ENCODE measurements at regions not wholly inside any gene's neighbourhood (a gene's known extent, or its start where the extent isn't known, plus 50 kb on each side); places are given as distances from the start of the nearest gene placed in this dataset.
"Not testable (repeated sequence)": the region's sequence is repeated elsewhere in the genome, so short reads cannot be mapped to it uniquely, and the experiment has no call there.

DNA sequence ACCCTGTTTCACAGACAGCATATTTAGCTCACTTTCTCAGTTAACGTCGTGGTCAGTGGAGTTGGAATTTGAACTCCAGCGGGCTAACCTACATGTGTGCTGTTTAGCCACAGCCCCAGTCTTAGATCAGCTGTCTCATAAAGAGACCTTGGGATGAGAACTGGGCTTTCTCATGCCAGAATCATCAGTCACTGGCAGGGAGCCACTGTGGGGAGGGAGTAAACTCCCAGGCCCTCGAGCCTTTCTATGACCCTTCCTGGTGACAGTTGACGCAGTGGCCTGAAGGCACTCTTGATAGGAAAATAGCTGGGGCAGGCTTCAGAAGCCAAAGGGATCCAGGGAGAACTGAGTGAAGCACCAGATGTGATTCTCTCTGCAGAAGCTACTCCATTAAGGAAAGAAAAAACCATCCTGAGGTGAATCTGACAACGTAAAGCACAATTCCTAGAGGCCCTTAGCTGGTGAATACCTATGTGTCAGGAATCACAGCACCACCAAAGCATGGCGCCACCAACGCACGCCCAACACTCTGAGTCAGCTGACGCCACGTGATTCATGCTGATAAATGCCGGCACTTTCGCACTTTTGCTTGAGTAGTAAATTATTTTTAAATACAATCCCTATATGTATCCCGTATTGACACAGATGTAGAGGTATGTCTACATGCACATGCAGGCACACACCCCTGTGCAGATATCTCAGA is 279.6 kb upstream of the TMEM132C start:
- DNase-seq (ENCODE audit: low read depth in 2 of 2, low spot score in 1 of 2): no peak

DNA sequence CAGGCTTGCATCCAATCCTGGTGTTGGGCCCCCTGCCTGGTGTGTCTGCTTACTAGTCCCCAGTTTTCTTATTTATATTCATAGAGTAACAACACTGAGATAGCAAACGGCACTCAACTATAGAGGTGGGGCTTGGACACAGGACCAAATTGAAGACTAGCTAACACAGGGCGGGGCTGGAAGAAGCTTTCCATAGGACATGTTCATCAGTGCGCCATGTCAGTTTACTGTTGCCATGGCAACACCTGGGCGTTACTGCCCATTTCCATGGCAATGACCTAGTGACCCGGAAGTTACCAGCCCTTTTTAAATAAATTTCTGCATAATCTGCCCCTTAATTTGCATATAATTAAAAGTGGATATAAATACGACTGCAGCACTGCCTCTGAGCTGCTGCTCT is 275.5 kb upstream of the TMEM132C start:
- DNase-seq (ENCODE audit: low read depth in 2 of 2, low spot score in 1 of 2): no peak

DNA sequence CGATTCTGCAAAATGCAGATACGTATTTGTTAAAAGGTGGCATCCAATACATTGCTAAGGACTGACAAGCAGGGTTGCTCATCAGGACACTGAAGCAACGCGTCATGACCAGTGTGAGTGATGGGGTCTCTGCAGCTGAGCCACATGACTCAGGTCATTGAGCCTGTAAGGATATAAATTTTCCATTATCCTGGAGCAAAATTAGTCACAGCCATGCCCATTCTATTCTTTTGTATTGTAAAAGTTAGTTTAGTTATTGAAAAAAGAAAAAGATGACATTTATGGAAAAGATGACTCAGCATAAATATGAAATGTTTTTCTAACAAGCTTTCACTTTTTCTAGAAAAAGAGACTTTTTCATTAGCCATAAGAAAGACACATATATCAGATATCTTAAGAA is 268.0 kb upstream of the TMEM132C start:
- no peak for DNase-seq (ENCODE audit: low read depth in 2 of 2, low spot score in 1 of 2)

DNA sequence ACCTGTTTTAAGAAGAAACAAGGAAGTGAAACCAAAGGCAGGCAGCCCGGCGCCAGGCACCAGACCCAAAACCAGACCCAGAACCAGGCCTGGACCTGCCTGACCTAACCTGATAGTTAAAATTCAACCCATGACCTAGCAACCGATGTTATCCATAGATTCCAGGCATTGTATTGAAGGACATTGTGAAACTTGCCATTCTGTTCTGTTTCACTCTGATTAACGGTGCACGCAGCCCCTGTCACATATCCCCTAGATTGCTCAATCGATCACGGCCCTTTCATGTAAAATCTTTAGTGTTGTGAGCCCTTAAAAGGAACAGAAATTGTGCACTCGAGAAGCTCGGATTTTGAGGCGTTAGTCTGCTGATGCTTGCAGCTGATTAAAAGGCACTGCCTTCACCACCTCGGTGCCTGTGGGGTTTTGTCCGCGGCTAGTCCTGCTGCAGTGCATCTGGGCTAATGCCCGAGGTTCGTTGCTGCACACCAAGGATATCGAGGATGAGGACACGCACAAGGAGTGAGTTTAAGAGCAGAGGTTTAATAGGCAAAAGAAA is 262.5 kb upstream of the TMEM132C start:
- DNase-seq (ENCODE audit: low read depth in 2 of 2, low spot score in 1 of 2): no peak

DNA sequence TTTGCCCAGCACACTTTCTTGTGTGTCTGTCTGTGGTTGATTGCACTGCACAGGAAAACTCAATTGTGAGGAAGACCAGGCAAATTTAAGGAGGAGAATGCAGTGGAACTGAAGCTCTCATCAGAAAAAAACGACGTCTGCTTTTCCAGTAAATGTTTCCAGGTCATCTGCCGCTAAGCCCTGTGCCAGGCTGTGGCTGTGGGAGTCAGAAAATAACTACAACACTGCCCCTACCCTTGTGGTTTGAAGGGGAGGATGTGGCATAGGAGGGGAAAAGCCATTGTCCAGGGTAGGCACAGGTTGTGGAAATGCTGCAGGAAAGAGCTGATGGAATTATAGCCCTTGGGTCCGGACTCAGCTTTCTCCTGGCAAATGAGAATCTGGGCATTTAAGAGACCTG is 259.7 kb upstream of the TMEM132C start:
- DNase-seq (ENCODE audit: low read depth in 2 of 2, low spot score in 1 of 2): no peak

DNA sequence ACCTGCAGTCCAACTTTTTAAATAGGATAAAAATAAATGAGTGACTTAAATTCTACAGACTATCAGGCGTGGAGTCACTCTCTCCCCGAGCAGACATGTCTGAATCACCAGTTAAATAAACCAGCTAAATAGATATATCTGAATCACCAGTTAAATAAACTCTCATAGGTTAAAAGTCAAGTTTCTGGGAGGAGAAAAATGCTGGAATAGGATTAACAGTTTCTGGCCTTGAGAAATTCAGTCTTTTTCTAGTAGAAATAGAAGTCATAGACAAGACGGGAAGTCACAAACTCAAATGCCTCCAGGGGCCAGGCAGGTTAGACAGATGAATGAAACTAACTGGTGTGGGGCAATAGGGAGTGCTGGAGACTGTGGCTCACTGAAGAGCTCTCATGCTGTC is 258.6 kb upstream of the TMEM132C start:
- no peak for DNase-seq (ENCODE audit: low read depth in 2 of 2, low spot score in 1 of 2)

DNA sequence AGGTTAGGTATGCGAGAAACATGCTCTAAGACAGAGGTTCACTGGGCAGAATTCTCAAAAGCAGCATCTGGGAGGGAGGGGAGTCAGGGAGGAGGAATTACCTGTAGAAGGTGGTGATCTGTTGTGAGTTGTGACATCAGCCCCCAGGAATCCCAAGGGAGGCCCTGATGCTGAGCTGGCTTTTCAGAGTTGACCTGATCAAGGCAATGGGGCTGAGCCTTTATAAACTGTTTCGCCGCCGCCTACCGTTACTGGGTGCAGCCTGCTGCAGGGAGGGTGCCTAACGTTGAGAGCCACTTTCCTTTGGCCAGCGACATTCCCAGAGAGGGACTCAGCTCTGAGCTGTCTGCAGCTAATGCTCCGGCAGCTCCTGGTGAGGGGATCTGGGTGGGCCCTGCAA is 257.9 kb upstream of the TMEM132C start:
- DNase-seq (ENCODE audit: low read depth in 2 of 2, low spot score in 1 of 2): no peak

DNA sequence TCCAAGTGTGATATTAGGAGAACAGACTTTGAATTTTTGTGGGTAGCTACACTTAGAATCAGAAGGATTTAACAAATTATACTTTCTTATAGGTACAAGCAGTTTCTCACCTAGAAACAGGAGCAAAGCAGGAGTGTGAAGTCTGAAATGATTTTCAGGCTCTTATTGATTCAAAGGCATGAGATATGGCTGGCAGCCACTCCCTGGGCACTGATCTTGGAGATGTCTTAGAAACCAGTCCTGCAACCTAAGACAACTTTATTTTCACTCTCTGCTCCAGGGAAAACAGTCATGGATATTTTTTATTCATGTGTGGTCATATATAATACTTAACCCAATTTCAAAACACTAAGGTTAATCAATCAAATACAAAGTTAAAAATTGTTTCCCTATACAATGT is 254.9 kb upstream of the TMEM132C start:
- no peak for DNase-seq (ENCODE audit: low read depth in 2 of 2, low spot score in 1 of 2)

DNA sequence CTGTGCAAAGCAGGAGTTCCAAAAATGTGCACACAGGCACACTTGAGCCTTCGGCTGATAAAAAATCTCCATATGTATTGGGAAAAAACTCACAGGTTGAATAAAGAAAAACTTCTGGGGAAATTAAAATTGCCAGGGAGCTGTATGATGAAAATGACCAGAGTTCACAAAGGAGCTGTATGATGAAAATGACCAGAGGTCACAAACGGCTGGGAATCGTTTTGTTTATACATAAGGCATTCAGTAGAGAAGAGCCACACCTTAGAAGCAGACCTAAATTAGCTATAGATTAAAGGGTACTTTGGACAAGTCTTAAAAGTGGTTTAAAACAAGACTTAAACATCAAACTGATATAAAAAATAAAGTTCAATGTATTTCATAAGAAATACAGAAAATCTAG is 251.7 kb upstream of the TMEM132C start:
- DNase-seq (ENCODE audit: low read depth in 2 of 2, low spot score in 1 of 2): no peak

DNA sequence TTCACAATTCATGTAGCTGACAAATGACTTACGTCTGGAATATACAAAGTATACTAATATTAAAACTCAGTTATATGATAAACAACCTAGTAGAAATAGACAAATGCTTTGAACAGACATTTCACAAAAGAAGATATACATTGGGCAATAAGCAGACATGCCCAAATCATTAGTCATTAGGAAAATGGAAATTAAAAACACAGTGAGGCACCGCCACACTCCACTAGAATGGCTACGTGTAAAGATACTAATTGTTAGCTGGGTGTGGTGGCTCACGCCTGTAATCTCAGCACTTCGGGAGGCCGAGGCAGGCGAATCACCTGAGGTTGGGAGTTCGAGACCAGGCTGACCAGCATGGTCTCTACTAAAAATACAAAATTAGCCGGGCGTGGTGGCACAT is 248.9 kb upstream of the TMEM132C start:
- DNase-seq (ENCODE audit: low read depth in 2 of 2, low spot score in 1 of 2): no peak

DNA sequence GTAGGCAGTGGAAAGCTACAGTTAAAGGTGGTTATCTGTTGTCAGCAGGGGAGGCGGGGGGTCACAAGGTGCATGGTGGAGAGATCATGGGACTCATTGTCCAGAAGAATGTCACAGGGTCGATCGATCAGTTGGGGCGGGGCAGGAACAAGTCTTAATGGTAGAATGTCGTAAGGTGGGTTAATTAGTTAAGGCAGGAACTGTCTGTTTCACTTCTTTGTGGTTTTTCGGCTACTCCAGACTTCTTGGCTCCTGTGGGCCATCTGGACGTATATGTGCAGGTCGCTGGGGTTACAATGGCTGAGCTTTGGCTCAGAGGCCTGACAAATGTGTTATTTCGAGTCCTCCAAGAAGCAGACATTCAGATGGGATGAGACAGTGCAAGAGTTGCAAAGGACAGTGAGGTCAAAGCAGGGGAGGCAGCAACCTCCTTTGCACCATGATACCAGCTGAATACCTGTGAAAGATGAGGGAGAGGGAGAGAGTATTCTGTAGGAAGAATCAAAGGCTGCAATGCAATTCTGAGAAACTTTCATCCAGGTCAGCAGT is 246.9 kb upstream of the TMEM132C start:
- no peak for DNase-seq (ENCODE audit: low read depth in 2 of 2, low spot score in 1 of 2)

DNA sequence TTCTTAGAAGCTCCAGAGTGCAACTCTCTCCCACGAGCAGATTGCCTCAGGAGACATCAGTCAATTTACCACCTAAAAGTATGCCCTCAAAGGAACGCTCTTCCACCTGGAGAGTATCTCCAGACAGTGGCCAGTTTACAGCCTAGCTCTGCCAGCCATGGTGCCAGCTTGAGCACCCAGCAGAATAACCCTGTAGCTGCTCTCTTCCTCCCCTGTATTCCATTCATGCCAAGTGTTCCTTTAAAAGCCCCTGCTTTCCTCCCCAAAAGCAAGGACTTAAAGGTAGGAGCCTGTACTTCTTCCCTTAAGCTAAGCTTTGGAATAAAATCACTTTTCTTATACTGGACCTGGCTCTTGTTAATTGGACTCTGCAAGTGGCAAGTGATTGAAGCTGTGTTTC is 245.4 kb upstream of the TMEM132C start:
- DNase-seq (ENCODE audit: low read depth in 2 of 2, low spot score in 1 of 2): no peak

DNA sequence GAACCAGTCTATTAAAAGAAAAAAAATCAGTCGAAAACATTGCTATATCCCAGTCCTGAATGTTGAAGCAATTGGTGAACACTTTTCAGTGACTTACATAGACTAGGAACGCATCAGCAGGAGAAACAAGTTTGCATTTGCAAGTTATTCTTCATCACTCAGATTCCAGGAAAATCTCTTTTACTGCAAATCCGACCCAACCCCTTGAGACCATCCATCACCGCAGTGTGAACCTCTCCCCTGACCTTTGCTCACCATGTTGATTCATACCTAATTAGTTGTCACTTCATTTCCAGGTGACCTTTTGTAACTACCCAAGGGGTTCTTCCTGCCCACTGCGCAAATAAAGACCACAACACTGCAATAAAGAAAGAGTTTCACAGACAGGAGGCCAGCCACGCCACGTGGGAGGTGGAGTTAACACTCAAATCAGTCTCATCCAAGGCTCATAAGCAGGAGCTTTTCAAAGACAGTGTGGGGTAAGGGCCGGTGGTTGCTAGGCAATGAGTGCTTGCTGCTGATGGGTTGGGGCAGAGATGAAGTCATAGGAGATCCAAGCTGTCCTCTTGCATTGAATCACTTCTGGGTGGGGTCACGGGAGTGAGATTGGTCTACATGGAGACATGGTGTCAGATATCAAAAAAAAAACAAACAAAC is 241.3 kb upstream of the TMEM132C start:
- DNase-seq (ENCODE audit: low read depth in 2 of 2, low spot score in 1 of 2): no peak

DNA sequence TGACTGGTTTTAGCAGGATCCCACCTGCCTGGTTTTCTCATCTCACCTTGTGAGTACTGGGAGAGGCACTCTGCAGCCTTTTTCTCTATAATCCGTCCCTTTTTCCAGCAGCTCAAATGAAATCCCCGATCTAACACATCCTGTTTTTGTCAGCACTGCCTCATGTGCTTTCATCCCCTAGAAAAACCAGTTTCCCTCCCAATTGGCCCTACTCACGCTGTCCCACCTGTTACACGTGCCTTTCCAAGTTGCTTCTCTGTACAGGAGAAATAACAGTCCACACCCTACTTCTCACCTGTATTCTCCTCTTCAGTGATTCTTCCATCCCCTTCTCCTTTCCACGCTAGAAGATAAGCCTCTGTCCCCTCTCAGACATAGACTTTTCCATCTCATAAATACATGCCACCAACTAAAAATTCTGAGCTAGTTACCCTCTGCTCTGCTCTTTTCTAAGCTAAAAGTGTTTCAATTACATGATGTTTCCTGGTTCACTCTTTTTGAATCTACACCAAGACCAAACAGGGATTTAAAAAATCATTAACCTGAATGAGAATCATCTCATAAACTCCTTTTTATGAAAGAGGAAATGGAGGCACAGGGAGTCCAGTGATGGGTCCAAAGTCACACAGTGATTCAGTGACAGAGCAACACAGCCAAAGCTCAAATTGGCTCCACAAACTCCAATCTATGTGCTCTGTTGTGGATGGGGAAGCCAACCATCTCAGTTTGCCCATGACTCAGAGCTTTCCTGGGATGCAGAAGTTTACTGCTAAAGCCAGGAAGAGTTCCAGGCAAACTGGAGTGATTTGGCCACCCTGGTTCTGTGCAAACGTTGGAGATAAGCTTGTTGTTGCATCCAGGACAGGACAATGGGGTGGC is 240.0 kb upstream of the TMEM132C start:
- no peak for DNase-seq (ENCODE audit: low read depth in 2 of 2, low spot score in 1 of 2)

DNA sequence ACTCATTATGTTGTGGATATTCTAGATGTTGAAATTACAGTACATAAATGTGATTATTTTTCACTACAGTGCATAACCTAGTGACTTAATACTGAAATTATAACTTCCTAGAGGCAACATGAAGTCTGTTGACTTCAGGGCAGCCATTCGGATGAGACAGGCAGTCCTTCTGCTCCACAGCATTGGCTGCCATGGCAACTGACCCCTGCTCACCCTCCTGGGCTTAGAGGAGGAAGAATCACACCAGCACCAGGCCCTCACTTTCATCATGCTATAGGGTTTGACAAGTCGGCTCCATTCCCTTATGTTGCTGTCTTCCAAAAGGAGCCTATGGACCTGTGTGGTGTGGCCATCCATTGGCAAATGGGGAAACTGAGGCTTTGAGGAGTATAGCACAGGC is 233.5 kb upstream of the TMEM132C start:
- DNase-seq (ENCODE audit: low read depth in 2 of 2, low spot score in 1 of 2): no peak

DNA sequence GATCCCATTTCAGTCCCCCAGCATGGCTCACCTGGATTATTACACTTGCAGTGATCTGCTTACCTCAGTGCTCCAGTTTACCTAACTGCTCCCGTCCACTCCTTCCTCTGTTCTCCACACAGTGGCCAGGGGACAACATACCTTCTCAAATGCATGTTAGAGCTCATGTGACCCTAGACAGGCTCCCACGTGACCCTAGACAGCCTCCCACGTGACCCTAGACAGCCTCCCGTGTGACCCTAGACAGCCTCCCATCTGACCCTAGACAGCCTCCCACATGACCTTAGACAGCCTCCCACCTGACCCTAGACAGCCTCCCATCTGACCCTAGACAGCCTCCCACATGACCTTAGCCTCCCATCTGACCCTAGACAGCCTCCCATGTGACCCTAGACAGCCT is 226.0 kb upstream of the TMEM132C start:
- no peak for DNase-seq (ENCODE audit: low read depth in 2 of 2, low spot score in 1 of 2)

DNA sequence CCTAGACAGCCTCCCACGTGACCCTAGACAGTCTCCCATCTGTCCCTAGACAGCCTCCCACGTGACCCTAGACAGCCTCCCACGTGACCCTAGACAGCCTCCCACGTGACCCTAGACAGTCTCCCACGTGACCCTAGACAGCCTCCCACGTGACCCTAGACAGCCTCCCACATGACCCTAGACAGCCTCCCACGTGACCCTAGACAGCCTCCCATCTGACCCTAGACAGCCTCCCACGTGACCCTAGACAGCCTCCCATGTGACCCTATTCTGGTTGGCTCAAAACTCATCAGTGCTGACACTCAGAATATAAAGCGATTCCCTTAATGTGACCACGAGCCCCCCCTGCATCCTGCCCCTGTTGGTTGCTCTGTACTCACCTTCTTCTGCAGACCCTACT is 224.7 kb upstream of the TMEM132C start:
- DNase-seq (ENCODE audit: low read depth in 2 of 2, low spot score in 1 of 2): not testable (repeated sequence)

DNA sequence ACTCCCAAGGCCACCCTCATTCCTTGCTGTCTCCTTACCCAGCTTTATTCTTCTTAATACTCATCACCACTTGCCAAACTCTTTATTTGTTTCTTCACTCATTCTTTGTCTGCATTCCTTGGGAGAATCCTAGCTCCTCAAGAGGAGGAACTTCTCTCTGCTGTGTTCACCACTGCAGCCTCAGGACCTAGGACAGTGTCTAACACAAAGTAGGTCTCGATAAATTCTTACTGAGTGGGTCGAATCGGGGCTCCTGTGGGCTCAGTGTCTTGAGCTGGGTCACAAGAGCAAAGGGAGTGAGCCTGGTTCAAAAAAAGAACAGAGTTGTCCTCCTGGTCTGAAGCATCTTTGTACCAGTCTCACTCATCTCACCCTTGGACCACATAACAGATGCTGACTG is 224.1 kb upstream of the TMEM132C start:
- no peak for DNase-seq (ENCODE audit: low read depth in 2 of 2, low spot score in 1 of 2)

DNA sequence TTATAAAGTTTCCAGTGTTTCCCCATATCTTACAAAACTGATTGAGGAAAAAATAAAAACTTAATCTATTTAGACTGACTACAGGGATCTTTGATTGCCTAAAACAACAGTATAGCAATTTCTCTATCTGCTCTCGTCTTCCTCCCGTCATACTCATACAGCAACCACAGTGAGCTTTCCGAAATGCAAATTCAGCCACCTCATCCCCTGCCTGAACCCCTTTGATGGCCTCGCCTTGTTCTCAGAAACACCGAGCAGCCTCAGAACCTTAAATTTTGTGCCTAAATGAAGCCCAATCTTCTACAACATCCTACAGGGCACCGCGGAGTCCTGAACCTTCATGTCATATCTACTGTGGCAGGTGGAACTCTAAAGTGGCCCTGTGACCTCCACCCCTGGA is 223.7 kb upstream of the TMEM132C start:
- no peak for DNase-seq (ENCODE audit: low read depth in 2 of 2, low spot score in 1 of 2)

DNA sequence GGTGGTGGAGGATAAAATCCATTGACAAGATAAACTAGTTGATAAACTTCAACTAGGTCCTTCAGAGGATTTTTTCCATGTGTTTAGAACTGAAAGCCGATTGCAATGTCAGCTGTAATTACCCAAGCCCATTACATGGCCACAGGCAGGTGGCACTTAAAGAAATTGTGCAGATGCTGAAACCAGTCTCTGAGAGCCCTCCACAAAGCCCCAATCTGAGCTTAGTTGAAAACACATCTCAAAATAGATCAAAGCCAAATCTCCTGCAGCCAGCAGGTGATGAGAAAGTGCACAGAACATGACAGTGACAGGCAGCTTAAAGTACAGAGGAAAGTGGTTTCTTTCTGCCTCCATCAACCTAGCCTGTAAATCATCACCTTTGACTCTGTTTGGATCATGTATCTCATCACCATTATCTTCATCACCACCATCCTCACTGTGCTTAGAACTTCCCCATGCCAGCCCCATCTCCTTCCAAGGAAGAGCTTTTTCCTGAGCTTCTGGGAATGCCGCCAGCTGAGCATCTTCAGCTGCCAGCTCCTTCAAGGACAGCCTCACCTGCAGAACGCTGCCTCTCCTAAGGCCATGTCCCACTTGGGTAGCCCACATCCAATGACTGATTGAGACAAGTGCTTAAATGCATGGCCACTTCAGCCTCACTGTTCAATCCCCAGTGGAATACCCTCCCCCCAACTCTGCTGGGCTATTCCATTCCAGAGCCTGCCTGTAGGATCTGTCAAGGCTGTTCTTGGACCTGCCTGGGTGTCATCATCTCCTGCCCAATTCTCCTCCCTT is 219.5 kb upstream of the TMEM132C start:
- no peak for DNase-seq (ENCODE audit: low read depth in 2 of 2, low spot score in 1 of 2)

DNA sequence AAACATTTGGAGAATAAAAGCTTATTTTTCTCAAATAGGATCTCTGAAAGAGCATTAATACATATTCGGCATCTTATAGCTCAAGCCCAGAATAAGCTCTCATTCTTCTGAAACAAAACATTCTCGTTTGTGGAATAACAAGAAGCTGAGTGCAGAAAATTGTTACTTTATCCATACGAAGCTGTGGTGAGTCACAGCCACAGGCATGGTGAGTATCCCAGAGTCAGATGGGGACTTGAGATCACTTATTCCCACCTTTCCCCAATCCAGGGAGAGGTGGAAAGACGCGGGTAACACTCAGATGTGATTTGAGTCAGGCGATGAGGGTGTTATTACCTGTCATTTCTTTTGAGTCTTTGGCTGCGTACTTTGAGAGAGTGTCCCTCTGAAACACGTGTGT is 214.6 kb upstream of the TMEM132C start:
- DNase-seq (ENCODE audit: low read depth in 2 of 2, low spot score in 1 of 2): no peak
